ENCODE measurements at regions not wholly inside any gene's neighbourhood (a gene's known extent, or its start where the extent isn't known, plus 50 kb on each side); places are given as distances from the start of the nearest gene placed in this dataset.

DNA sequence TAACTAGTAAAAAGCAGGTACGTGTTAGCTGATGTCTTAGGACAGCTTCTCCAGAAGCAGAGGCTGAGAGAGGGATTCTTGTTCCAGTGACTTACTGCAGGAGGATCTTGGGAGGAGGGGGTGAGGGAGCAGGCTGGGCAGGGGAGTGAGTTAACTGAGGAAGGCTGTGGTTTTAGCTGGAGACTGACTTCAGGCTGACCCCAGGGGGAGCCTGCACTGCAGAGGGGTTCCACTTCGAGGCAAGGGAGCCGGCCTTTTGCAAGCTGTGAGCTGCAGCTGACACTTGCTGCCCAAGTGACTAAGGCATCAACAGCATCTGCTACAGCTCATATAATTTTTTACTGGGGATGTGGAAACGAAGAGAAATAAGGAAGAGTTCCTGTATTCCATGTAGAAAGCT lies 50.4 kb upstream of the SOD1 start:
- TF ChIP-seq POLR2AphosphoS5 (IDR thresholded peaks at IDR 0.05; ENCODE audit: low read depth, low read length), result no peak
- no peak for TF ChIP-seq FOXP2 (optimal IDR thresholded peaks at IDR 0.05; ENCODE audit: borderline replicate concordance, extremely low read depth, extremely low read length, insufficient read depth)
- TF ChIP-seq TAF1 (IDR thresholded peaks at IDR 0.05; ENCODE audit: borderline replicate concordance, insufficient read depth, low read length), result no peak
- no peak for TF ChIP-seq SIN3A (IDR thresholded peaks at IDR 0.05; ENCODE audit: borderline replicate concordance, insufficient read depth, low read length)
- TF ChIP-seq, protein P1, sequence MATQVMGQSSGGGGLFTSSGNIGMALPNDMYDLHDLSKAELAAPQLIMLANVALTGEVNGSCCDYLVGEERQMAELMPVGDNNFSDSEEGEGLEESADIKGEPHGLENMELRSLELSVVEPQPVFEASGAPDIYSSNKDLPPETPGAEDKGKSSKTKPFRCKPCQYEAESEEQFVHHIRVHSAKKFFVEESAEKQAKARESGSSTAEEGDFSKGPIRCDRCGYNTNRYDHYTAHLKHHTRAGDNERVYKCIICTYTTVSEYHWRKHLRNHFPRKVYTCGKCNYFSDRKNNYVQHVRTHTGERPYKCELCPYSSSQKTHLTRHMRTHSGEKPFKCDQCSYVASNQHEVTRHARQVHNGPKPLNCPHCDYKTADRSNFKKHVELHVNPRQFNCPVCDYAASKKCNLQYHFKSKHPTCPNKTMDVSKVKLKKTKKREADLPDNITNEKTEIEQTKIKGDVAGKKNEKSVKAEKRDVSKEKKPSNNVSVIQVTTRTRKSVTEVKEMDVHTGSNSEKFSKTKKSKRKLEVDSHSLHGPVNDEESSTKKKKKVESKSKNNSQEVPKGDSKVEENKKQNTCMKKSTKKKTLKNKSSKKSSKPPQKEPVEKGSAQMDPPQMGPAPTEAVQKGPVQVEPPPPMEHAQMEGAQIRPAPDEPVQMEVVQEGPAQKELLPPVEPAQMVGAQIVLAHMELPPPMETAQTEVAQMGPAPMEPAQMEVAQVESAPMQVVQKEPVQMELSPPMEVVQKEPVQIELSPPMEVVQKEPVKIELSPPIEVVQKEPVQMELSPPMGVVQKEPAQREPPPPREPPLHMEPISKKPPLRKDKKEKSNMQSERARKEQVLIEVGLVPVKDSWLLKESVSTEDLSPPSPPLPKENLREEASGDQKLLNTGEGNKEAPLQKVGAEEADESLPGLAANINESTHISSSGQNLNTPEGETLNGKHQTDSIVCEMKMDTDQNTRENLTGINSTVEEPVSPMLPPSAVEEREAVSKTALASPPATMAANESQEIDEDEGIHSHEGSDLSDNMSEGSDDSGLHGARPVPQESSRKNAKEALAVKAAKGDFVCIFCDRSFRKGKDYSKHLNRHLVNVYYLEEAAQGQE (IDR thresholded peaks at IDR 0.05; ENCODE audit: insufficient read depth in 1 of 2, low read depth in 2 of 2, low read length in 2 of 2), result no peak

DNA sequence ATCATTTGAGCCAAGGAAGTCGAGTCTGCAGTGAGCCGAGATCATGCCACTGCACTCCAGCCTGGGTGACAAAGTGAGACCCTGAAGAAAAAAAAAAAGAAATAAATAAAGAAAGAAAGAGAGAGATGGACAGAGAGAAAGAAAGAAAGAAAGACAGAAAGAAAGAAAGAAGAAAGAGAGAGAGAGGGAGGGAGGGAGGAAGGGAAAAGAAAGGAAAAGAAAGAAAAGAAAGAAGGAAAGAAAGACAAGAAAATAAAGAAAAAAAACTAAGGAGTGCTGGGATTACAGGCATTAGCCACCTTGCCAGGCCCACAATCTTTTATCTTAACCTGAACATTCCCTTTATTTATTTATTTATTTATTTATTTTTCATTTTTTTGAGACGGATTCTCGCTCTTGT lies 51.7 kb upstream of the SOD1 start:
- TF ChIP-seq POLR2AphosphoS5 (IDR thresholded peaks at IDR 0.05; ENCODE audit: low read depth, low read length), result no peak

DNA sequence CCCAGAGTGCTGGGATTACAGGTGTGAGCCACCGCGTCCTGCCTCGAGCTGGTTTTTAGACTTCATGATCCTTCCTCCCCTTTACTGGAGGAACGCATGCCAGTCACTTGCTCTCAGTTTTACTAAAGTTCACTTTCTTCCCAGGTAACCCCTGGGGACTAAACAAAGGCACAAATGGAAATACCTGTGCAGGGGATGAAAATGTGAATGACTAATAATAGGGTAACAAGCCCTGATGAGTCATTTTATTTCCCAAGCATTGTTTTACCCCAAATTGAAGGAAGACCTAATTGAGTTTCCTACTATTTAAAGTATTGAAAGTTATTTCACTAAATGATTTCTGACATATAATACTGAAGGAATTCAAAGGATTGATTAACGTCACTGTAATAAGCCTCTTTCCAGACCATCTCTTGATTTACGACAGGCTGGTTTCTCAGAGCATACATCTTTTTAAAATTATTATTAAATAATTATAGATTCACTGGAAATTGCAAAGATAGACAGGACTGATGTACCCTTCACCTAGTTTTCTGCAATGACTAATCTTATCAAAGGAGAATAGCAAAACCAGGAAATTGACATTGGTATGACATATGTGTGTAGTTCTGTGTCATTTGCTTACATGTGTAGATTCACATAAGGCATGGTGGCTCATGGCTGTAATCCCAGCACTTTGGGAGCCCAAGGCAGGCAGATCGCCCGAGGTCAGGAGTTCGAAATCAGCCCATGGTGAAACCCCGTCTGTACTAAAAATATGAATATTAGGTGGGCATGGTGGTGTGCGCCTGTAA lies 53.2 kb upstream of the SOD1 start:
- TF ChIP-seq POLR2AphosphoS5 (IDR thresholded peaks at IDR 0.05; ENCODE audit: low read depth, low read length), result no peak
- TF ChIP-seq, protein P1 (IDR thresholded peaks at IDR 0.05; ENCODE audit: insufficient read depth in 1 of 2, low read depth in 2 of 2, low read length in 2 of 2), result no peak
- TF ChIP-seq SIN3A (IDR thresholded peaks at IDR 0.05; ENCODE audit: borderline replicate concordance, insufficient read depth, low read length), result no peak
- TF ChIP-seq TAF1 (IDR thresholded peaks at IDR 0.05; ENCODE audit: borderline replicate concordance, insufficient read depth, low read length), result no peak
- TF ChIP-seq FOXP2 (optimal IDR thresholded peaks at IDR 0.05; ENCODE audit: borderline replicate concordance, extremely low read depth, extremely low read length, insufficient read depth), result no peak

DNA sequence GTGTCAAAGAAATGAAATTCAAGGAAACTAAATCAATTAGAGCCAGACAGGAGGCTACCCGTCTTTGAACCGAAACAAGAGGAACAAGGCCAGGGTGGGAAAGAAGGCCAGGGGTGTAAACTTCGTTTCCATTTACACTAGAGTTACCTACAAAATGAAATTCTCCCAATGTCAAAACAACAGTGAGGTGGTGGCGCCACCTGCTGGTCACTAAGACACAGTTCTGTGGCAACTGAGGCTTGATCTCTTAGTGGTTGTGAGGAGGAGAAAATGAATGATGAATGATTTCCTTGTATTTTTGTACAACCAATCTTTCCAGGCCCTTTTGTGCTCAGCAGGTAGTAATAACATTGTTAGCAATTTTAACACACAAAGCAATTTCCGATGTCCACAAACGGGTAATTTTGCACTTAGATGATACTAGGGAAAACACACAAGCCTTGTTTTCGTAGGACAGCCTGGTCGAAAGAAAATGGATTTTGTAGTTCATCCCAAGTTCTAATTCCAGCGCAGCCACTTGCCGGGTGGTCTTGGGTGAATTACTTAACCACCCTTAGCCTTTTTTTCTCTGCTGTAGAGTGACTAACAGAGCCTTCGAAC lies 54.8 kb upstream of the SOD1 start:
- no peak for TF ChIP-seq TAF1 (IDR thresholded peaks at IDR 0.05; ENCODE audit: borderline replicate concordance, insufficient read depth, low read length)

DNA sequence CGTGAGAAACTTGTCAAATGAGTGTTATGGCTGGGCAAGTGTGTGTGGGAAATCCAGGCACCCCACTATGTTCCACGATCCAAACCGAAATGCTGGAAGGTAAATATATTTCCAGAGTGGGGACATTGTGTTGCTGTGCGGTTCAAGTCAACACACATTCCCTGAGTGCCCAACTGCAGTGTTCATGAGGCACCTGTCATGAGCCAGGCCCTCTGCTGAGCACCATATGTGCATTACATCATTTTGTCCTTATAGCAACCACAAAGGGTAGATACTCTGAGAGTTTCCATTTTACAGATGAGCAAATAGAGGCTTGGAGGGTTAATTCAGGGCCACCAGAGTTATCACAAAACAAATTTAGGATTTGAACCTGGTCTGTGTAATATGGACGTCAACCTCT lies 59.9 kb upstream of the SOD1 start:
- TF ChIP-seq, protein P1 (IDR thresholded peaks at IDR 0.05; ENCODE audit: insufficient read depth in 1 of 2, low read depth in 2 of 2, low read length in 2 of 2), result no peak
- no peak for TF ChIP-seq FOXP2 (optimal IDR thresholded peaks at IDR 0.05; ENCODE audit: borderline replicate concordance, extremely low read depth, extremely low read length, insufficient read depth)
- TF ChIP-seq POLR2AphosphoS5 (IDR thresholded peaks at IDR 0.05; ENCODE audit: low read depth, low read length), result no peak
- no peak for TF ChIP-seq TAF1 (IDR thresholded peaks at IDR 0.05; ENCODE audit: borderline replicate concordance, insufficient read depth, low read length)
- no peak for TF ChIP-seq SIN3A (IDR thresholded peaks at IDR 0.05; ENCODE audit: borderline replicate concordance, insufficient read depth, low read length)

DNA sequence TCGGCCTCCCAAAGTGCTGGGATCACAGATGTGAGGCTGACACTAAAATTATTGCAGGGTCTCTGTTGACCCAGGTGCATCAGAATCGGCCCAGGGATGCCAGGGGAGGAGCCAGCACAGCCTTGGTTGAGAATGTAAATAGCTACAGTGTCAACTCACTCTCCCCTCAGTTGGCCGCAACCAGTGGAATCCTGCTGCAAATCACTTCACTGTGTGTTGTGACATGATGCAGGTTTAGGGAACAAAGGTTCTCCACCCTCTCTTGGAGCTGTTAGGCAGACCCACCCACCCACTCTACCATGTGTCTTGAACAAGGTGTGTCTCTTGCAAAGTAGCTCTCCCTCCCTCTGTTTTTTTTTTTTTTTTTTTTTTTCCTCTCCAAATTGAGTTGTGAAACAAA lies 60.5 kb upstream of the SOD1 start:
- TF ChIP-seq FOXP2 (optimal IDR thresholded peaks at IDR 0.05; ENCODE audit: borderline replicate concordance, extremely low read depth, extremely low read length, insufficient read depth) (no peak), SIN3A (IDR thresholded peaks at IDR 0.05; ENCODE audit: borderline replicate concordance, insufficient read depth, low read length) (no peak), TAF1 (IDR thresholded peaks at IDR 0.05; ENCODE audit: borderline replicate concordance, insufficient read depth, low read length) (no peak), POLR2AphosphoS5 (IDR thresholded peaks at IDR 0.05; ENCODE audit: low read depth, low read length) (no peak)
- TF ChIP-seq, protein P1 (IDR thresholded peaks at IDR 0.05; ENCODE audit: insufficient read depth in 1 of 2, low read depth in 2 of 2, low read length in 2 of 2), result no peak

Measured in PFSK-1 (cell line).